GM18507 (cell line): ENCODE measurements at regions not wholly inside any gene's neighbourhood (a gene's known extent, or its start where the extent isn't known, plus 50 kb on each side); places are given as distances from the start of the nearest gene placed in this dataset.
"Not testable (repeated sequence)": the region's sequence is repeated elsewhere in the genome, so short reads cannot be mapped to it uniquely, and the experiment has no call there.

Experiments
- DNase-seq: peaks from one replicate; pipeline ENCODE4 v3.0.0; 2011; ENCODE audit warnings: low read depth; ENCODE audit not compliant: insufficient read length; ENCODE audit errors: extremely low spot score
- FAIRE-seq: peaks from 2 replicates; lab custom pipeline; 2011; peaks lifted over from hg19 to GRCh38; lab: Jason Lieb, UNC

DNA sequence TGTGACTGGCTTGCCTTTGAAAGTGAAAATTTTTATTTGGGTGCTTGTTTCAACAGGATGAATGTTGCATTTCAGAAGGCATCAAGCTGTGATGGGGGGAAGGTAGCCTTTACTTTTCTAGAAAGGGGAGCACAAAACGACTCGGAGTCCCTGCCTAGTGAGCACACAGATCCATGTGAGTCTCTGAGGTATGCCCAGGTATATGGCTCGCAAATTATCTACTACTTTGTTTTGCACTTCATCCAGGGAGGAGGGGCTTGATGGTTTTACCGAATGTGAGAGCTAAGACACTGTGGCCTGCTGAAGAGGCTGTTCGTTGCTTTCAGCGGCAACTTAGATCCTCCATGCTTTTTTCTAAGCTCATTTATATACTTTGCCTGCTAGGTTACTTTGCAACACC lies 537.7 kb upstream of the PTBP2 start:
- no peak for FAIRE-seq
- no peak for DNase-seq

DNA sequence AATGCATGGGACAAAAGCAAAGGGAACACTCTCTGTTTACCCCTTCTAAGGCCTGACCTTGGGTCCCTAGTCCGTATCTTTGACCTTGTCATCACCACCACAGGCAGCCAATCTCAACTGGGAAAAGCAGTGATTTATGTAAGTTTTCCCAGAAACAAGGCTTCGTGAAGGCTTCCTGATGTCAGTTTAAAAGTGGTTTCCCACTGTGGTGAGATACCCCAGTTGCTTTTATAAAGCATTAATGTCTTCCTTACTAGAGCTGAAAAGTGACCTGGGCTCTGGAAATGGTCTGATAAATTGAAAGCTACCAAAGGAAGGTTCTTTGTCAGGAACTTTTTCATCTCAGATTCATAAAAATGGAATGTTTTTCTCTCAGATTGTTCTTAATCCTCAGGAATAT lies 536.4 kb upstream of the PTBP2 start:
- no peak for FAIRE-seq
- no peak for DNase-seq

DNA sequence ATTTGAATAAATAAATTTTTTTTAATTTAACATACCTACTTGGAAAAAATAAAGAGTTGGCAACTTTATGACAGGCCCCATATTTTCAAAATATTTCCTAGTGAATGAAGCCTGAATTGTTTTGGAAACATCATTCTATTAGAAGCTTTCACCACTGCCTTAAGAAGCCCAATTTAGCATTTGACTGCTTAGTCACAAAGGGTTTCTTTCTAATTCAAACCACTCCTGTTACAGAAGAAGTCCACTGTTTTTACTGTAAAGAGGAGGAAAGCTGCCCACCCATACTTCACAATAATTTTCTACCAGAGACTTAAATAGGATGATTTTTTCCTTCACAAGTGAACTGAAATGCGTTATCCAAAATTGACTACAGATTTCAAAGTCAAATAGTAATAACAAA lies 534.6 kb upstream of the PTBP2 start:
- no peak for FAIRE-seq
- no peak for DNase-seq

DNA sequence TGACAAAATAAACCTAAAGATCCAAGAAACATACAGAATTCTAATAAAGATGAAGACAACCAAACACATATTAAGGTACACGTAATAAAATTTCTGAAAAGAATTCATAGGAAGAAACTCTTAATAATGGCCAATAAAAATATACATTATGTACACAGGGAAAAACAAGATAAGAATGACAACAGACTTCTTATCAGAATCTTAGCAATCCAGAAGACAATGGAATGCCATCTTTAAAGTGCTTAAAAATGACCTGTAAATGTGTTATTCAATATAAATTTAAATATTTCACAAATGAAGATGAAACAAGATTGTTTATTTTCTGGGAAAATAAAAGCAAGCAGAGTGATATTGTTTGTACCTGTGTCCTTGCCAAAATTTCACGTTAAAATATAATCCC lies 530.4 kb upstream of the PTBP2 start:
- no peak for FAIRE-seq

DNA sequence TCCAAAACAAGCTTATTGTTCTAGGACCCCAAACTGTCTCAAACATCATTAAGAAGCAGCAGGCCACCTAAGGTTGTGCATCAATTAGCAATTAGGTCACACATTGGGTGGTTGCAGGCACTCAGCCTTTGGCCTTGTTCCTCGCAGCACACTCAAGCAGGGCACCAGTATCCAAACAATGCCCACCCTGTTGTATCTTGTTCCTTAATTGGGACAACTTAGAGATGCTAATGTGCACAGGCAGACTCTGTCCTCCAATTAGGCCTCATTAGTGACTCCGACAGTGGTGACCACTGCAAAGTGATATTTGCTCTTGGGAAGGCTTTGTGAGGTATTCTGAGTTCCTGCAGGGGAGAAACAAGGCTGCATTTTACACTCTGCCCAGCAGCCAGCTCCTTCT lies 515.1 kb upstream of the PTBP2 start:
- FAIRE-seq, result no peak
- no peak for DNase-seq

More for the DNA sequence above, 530.4 kb upstream of the PTBP2 start:
- DNase-seq, result no peak

DNA sequence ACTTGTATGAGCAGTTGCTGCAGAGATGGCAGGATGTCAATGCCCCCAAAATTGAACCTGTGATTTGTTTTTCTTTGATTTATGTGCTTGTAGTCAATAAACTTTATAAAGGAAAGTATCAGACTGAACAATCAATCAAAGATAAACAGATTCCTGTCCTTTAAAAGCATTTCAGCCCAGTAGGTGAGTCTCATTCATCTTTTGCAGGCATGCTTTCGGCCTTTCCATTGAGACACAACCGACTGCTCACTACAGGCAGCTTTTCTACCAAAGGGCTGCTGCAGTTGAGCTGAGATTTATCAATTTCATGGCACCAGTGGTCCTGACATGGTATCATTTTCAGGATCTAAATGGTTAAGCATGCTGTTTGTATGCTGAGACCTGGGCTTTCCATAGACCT lies 513.6 kb upstream of the PTBP2 start:
- no peak for FAIRE-seq
- no peak for DNase-seq

DNA sequence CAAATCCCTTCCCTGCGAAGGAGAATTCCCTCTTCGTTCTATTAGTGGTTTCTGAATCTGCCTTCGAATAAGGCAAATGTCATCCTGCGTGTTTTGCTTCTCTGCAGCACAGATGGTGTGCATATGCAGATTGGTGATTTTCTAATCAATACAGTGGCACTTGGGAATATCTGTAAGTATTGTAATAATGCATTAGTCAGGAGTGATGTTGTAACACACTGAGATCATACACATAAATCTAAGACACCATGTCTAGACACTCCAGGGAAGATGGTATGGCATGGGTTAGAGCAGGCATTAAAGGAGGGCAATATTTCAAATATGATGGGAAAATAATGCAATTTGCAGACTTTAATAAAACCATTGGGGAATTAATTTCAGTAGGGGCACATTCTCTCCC lies 513.2 kb upstream of the PTBP2 start:
- DNase-seq (no peak), FAIRE-seq (no peak)

DNA sequence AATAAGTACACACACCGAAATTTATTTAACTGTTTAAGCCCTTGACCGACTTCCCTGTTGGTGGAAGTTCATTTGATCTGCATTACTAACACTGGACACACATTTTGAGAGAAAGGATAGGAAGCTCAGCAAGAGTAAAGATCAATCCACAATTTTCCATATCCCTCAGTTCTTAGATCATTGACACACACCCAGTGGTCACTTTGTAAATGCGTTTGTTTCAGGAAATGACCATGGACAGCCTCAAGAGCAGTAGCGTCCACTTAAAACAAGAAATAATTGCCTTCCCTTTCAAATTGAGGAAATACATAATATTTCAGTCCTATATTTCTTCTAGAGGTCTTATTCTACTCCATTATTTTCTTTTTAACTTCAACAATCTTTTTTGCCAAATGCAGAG lies 511.5 kb upstream of the PTBP2 start:
- FAIRE-seq (no peak), DNase-seq (no peak)

DNA sequence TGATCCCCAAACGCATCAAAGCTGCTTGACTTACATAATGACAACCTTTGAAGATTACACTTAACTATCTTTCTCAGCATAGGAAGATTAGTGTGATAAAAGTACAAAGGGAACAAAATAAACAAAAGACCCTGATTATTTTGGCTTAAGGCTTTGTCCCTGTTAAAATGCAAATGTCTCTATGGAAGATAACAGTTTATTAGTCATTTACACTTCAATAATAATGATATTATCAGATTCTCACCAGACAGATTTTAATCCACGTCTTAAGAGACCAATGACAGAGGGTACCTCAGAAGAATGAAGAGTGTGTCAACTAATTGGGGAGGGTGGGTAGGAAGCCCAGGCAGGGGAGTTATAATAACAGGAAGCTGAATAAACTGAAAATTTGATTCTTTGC lies 510.4 kb upstream of the PTBP2 start:
- DNase-seq (no peak), FAIRE-seq (no peak)

DNA sequence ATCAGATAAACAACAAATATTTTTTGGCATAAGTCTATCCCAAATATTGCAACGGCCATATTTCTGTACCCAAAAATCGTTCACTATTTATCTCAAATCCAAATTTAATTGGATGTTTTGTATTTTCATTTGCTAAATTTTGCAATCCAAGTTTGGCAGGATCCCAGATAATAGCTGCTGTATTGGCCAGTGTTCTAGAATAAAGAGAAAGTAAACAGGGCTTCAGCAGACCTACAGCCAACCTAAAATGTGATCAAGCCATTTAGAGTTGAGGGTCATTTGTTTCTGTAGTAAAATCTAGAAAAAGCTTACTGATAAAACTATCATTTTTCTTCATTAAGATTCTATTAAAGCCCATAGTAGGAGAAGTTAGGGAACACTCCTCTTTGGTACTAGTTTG lies 506.6 kb upstream of the PTBP2 start:
- FAIRE-seq, result no peak
- DNase-seq, result no peak

DNA sequence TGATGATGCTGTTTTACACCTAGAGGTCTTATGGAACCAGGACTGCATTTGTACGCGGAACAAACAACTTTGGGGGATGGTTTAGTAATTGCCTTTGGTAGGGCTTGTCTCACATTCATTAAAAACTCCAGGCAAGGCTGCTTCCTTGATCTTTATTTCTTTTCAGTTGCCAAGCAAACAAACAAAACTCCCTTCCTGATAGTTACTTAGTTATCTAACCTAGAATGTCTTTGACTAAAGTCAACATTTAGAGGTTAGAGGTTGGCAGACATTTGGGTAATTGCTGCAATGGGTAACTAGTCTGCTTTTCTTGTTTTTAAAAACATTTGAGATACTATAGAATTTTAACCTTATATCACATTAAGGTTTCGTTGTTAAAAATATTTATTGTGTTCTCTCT lies 500.9 kb upstream of the PTBP2 start:
- FAIRE-seq (no peak), DNase-seq (no peak)

DNA sequence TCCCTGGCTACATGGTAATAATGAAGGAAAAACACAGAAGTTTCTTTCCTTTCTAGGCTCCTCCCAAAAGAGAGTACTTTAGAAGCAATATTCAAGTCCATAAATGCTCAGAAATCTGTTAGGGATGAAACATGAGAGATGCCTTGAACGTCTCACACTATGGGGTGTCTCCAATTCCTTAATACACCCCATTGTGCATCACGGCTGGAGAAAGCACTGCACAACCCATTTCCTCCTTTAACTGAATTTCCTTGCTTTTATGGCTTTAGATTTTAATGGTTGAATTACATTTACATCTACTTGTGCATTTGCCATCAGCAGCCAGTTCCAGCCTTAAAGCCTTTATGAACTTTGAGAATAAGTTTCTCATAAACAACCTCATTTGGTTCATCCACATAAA lies 498.9 kb upstream of the PTBP2 start:
- DNase-seq, result no peak
- FAIRE-seq, result no peak

DNA sequence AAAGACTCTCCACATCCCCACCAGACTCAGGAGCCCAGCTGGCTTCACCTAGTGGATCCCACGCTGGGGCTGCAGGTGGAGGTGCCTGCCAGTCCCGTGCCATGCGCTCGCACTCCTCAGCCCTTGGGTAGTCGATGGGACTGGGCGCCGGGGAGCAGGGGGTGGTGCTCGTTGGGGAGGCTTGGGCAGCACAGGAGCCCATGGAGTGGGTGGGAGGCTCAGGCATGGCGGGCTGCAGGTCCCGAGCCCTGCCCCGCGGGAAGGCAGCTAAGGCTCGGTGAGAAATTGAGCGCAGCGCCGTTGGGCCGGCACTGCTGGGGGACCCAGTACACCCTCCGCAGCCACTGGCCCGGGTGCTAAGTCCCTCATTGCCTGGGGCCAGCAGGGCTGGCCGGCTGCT lies 497.4 kb upstream of the PTBP2 start:
- not testable (repeated sequence) for FAIRE-seq, DNase-seq

DNA sequence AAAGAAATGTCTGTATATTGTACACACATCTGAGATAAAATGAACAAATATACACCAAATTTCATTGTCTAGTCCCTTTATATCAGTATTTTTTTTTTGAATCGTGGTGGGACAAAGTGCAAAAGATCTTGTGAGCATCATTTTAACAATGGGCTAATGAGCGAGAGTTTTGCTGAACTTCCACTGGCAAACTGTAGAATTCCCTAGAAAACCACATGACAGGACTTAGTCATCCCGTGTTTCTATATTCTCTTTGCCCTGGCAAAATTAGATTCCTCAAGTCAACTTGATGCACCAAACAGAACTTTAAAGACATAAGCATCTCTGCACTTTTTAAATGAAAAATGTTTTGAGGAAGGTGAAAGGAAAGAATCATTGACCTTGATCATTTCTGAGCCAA lies 488.2 kb upstream of the PTBP2 start:
- DNase-seq (no peak), FAIRE-seq (no peak)

DNA sequence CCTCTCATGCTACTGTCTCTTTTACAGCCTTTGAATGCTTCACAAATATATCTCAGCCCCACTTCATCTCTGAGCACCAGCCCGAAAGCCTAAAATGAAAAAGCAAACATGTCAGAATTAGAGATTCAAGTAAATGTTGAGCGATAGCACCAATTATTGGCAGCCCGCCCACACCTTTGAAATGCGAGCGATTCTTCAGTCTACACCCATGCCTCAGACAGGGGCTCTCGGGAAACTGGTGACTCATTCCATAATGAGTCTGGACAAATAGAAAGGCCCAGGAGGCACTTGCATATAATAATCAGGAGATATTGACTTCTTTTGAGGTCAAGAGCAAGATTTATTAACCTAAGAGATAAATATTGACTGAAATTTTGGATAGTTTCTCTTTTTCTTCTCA lies 487.3 kb upstream of the PTBP2 start:
- FAIRE-seq, result no peak
- DNase-seq, result no peak

DNA sequence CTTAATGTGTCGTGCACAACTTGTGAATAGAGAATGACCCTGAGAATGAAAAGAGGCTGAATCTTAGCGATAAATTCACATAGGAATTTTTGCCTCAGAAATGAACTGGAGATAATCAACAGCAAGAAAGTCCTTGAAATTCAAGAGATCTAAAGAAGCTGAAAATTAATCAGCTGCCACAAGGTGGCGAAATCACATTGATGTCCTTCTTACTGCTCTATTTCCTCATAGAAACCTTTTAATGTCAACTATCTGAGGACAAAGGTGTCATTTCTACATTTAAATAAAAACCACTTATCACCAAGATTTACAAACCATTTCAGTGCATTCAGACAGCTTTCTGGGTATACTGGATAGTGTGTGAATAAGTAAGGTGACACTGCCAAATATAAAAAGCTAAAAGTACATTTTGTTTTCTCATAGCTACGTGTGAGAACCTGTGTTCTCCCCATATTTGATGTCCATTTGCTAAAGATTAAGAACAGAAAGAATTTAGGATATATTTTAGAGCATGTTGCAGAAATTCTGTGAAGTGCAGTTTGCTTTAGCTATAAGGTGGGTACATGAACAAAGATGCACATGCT lies 485.3 kb upstream of the PTBP2 start:
- FAIRE-seq (peak; percentile 15), DNase-seq (no peak)

DNA sequence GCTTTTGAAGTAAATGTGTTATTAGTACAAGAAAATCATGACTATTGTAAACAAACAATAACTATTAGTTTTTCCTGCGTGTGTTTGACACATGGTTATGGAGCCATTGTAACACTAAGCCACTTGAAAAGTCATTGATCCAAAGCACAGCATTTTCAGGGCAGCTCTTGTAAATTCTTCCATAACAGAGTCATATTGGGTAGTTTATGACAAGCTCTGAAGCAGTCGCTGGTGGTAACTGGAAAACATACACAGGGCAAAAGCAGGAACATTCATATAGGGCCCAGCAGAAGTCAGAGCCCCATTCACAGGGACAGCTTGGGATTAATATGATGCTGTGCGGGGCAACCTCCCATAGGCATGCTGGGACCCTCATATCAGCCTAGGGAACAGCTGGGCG lies 483.2 kb upstream of the PTBP2 start:
- DNase-seq (no peak), FAIRE-seq (no peak)

DNA sequence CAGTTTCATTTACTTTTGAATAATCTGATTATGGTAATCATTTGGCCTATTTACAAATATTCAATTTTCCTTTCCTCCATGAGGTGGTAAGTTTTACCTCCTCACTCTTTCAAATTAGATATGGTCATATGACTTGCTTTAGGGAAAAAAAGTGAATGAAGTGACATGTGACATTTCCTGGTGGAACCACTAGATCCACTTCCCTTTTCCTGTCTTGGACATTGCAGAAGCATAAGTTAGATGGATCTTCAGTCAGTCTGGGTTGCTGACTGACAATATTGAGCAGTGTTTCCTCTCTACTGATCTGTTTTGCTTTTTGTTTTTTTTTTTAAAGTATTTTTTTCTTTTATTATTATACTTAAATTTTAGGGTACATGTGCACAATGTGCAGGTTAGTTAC lies 481.1 kb upstream of the PTBP2 start:
- no peak for FAIRE-seq
- no peak for DNase-seq

DNA sequence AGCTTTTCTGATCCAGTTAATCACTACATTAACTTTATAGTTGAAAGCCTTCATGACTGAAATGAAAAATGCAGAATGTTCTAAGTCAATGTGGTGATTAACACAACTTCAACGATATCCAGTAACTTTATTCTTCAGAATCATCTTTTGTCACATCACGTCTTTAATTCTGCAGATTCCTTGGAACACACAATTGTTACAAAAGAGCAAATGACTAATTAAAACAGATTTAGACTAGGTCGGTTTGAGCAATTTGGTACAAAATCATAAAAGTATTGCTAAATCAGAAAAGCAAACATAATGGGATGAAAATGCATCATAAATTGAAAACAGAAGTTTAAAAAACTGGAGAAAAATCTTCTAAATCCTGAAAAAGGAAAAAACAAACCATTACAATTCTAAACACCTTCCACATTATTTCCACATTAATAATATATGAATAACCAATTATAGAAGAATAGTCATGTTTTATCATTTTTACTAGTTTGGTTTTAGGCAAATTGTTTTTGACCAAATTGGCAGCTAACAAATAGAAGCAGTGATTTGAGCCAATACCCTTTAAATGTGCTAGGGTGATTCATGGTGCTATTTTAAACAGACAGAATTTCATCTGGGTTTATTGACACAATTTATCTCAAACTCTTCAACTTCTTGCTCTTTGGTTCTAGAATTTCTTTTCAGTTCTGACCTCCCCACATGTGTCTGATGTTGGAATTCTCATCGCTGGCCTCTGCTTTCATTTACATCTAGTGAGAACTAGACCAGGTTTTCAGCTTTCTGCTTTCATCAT lies 468.1 kb upstream of the PTBP2 start:
- FAIRE-seq, result no peak
- DNase-seq, result no peak

DNA sequence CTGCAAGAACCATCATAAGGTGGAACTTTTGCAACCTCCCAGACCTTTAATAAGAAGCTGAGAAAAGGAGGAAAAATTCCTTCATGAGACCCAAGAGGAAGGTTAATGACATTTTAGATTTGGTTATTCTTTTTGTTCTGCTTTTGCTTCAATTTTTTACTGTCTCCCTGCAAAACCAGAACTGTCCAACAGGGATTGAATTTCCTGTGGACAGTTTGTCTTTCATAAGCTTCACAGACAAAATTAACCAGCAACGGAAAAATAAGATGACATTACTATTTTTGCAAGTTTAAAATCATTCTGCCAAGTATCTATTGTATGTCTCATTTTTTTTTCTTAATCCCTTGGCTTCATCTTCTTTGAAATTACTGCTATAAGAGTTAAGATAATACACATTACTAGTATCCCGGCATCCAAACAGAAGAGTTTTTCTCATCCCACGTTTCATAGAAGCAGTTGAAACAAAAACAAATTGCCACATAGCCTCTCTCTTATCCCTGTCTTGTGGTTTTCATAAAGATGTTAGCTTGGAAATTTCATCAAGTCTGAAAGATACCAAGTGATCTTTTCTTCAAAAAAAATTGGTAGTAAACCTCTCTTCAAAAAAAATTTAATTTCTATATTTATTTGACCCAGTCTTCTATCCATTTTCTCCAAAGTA lies 465.3 kb upstream of the PTBP2 start:
- FAIRE-seq, result no peak
- DNase-seq, result no peak

DNA sequence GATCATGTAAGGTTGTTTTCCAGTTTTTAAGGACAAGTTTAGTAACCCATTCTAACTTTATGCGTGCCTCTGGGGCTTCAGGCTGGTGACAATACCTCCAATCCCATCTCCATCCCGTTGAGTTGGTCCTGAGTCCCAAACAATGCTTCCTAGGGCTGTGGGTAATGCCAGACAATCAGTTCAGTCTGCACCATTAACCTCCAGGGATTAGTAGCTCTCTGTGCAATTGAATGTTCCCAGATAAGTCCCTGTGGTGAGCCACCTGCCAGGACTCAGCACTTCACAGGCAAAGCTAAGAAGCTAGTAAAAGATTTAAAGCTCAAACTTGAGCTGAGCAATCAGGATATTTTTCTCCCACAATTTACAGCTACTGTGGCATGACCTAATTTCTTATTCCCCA lies 462.2 kb upstream of the PTBP2 start:
- DNase-seq, result no peak
- FAIRE-seq, result no peak
